ENCODE measurements at regions not wholly inside any gene's neighbourhood (a gene's known extent, or its start where the extent isn't known, plus 50 kb on each side); places are given as distances from the start of the nearest gene placed in this dataset.

GRCh38 chr21:15130326-15130725 lies 65.5 kb upstream of the NRIP1 start:
- H3K27me3 ChIP-seq (ENCODE audit: insufficient read depth in 3 of 3, low read length in 2 of 3): no peaks in the 10 kb centered on the region
- 77 to 82% (median 77%) methylated on average over 6 of the region's 6 CpGs for WGBS, 3 donors
- no peaks in the 10 kb centered on the region for H3K9me3 ChIP-seq
- no peak overlapping the region for H3K27ac ChIP-seq
- ATAC-seq (no peak), DNase-seq (no peak)
- intact Hi-C loops (cut with DNase I): no loop called here
- H3K4me3 ChIP-seq: no peak overlapping the region
- H3K36me3 ChIP-seq (ENCODE audit: insufficient read depth in 1 of 2, low read depth in 1 of 2): no peaks in the 10 kb centered on the region
- peaks cover 10% of the 10 kb centered on the region for H3K4me1 ChIP-seq
- TF ChIP-seq CTCF (IDR thresholded peaks at IDR 0.05): no peak

- peaks cover 10% of the 10 kb centered on the region for H3K4me1 ChIP-seq
- TF ChIP-seq CTCF (IDR thresholded peaks at IDR 0.05): no peak
- no peak for DNase-seq
- 23 to 34% (median 33%) methylated on average over 1 of the region's 1 CpG for WGBS, 3 donors
- no peak for ATAC-seq
- no peaks in the 10 kb centered on the region for H3K36me3 ChIP-seq (ENCODE audit: insufficient read depth in 1 of 2, low read depth in 1 of 2)
- no peaks in the 10 kb centered on the region for H3K27me3 ChIP-seq (ENCODE audit: insufficient read depth in 3 of 3, low read length in 2 of 3)
- intact Hi-C loops (cut with DNase I): no loop called here
- H3K9me3 ChIP-seq: no peaks in the 10 kb centered on the region
- H3K4me3 ChIP-seq: no peak overlapping the region
- no peak overlapping the region for H3K27ac ChIP-seq
Measured at GRCh38 chr21:15130751-15131150, 66.0 kb upstream of the NRIP1 start.

GRCh38 chr21:15132781-15133180 lies 68.0 kb upstream of the NRIP1 start:
- DNase-seq (no peak), ATAC-seq (no peak)
- TF ChIP-seq CTCF (IDR thresholded peaks at IDR 0.05): no peak
- intact Hi-C loops (cut with DNase I): no loop called here
- Histone ChIP-seq H3K27me3 (ENCODE audit: insufficient read depth in 3 of 3, low read length in 2 of 3) (no peaks in the 10 kb centered on the region), H3K36me3 (ENCODE audit: insufficient read depth in 1 of 2, low read depth in 1 of 2) (no peaks in the 10 kb centered on the region), H3K4me1 (peaks cover 9% of the 10 kb centered on the region), H3K9me3 (no peaks in the 10 kb centered on the region), H3K27ac (no peak overlapping the region), H3K4me3 (no peak overlapping the region)
- 90 to 98% (median 90%) methylated on average over 7 of the region's 7 CpGs for WGBS, 3 donors

GRCh38 chr21:15134701-15135470 lies 70.1 kb upstream of the NRIP1 start:
- no peak overlapping the region for H3K27ac ChIP-seq
- peaks cover 30% of the 10 kb centered on the region for H3K4me1 ChIP-seq
- TF ChIP-seq CTCF (IDR thresholded peaks at IDR 0.05): no peak
- H3K27me3 ChIP-seq (ENCODE audit: insufficient read depth in 3 of 3, low read length in 2 of 3): no peaks in the 10 kb centered on the region
- no peak for ATAC-seq
- no peaks in the 10 kb centered on the region for H3K9me3 ChIP-seq
- no peaks in the 10 kb centered on the region for H3K36me3 ChIP-seq (ENCODE audit: insufficient read depth in 1 of 2, low read depth in 1 of 2)
- H3K4me3 ChIP-seq: no peak overlapping the region
- intact Hi-C loops (cut with DNase I): no loop called here
- no peak for DNase-seq
- 79 to 85% (median 80%) methylated on average over 7 of the region's 7 CpGs for whole genome bisulfite sequencing, 3 donors
